NCI-H345 treated with DMSO at 0.1 percent for 48 hours (cell line): ENCODE measurements at regions not wholly inside any gene's neighbourhood (a gene's known extent, or its start where the extent isn't known, plus 50 kb on each side); places are given as distances from the start of the nearest gene placed in this dataset.

Experiments used
- DNase-seq: peaks from one replicate; lab custom pipeline; 2025; ENCODE audit not compliant: unreplicated experiment; lab: John Stamatoyannopoulos, UW

GRCh38 chr3:72153477-72154314, 368.7 kb upstream of the PROK2 start:
- no peak for DNase-seq

DNA sequence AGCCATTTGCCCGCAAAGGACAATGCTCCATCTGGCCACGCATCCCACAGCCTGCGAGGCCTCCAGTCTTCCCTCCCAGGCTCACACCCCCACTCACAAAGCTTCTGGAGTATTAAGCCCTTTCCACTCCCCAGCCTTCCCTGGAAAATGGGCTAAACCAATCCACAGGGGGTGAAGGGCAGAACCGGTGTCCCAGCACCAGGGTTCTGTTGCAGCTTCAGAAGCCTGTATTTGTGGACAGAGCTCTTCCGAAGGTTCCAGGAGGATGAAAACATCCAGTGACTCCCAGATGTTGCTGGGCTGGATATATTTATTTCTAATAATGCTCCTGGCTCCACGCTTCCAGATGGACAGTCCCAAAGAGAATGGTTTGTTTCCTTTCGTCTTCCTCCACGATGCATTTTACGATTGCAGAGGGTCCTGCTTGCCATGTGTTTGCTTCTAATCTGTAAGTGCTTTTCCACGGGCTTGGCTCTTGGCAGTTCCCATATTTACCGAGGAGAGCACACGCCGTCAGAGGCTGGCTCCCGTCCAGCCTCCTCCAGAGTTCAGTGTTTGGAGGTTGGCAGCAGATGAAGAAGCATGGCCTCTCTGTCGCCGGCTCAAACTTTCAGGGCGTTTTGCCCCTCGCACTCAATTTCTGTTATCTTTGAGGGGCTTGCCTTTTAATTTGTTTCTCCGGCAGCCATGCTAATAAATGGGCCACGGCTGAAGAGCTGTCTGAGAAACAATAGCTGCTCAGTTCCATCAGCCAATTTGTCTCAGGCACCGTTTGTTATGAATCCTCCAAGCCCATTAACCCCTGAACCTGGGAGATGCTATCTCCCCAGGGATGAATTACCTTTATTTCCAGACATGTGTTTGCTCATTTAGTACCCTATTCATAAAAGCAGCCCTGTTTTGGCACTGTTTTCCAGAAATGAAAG, 367.9 kb upstream of the PROK2 start:
- DNase-seq, result peak; percentile 89

- DNase-seq, result no peak
These were observed 366.7 kb upstream of the PROK2 start for GRCh38 chr3:72151465-72152238.

- no peak for DNase-seq
These were observed 365.9 kb upstream of the PROK2 start for GRCh38 chr3:72150634-72151412.

DNA sequence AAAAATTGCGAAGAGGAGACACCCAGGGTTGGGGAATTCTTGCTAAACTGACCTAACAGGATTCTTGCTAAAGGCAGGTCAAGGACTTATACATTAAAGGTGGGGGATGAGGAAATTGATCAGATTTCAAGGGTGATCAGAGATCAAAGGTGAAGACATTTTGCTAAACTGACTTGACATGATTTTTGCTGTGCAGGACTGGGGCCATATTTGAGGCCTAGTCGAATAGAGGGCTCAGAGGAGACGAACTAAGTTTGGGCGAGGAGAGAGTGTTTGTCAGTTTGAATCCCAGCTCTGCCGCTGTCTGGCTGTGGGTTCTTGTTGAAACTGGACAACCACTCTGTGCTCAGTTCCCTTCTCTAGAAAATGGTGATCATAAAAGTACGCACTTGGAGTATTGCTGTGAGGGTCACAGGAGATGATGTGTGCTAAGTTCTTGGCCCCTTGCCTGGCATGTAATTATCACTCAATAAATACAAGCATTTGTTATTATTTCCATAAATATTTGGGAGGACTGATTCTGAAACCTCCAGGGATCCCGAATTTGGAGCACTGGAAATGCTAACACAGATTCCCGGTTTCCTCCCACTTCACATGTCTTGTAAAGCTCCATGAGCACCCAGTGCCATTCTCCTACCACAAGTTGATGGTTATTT, 364.8 kb upstream of the PROK2 start:
- DNase-seq, result no peak

- DNase-seq, result no peak
These were observed 362.7 kb upstream of the PROK2 start for GRCh38 chr3:72147600-72147999.

DNA sequence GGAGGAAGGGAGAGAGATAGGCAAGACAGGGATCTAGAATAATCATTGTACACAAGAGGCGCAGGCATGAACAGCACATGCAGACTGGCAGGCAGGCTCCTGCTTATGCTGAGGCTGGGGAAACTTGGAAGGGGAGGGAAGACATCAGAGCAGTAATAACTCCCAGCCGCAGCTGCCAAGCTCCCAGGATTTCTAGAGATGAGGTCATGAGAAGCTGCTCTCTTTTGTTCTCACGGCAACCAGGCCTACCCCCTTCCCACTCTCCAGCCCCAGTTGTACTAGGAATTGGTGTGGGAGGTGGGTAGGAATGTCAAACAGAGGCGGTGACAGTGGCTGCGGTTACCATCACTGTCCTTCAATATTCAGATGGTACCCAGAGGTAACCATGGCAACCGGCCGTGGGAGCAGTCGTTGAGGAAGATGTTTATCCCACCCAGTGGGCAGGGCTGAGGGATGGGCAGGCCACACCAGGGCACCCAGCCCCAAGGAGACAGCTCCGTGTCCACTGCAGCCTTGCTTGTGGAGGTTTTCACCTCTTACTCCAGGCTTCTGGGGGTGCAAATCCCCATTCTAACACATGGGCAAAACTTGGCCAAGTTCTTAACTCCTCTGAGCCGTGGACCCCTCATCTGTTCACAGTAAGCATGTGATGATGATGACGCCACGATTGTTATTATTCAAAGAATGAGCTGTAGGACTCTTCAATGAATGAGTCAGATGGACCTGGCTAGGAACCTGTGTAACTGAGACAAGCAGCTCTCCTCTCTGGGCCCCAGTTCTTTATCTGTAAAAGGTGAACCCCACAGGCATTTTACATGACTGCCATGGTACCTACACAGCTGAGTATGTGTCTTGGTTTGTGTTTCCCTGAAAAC, 360.8 kb upstream of the PROK2 start:
- DNase-seq, result no peak

- DNase-seq, result no peak
These were observed 360.0 kb upstream of the PROK2 start for GRCh38 chr3:72144773-72145505.

DNA sequence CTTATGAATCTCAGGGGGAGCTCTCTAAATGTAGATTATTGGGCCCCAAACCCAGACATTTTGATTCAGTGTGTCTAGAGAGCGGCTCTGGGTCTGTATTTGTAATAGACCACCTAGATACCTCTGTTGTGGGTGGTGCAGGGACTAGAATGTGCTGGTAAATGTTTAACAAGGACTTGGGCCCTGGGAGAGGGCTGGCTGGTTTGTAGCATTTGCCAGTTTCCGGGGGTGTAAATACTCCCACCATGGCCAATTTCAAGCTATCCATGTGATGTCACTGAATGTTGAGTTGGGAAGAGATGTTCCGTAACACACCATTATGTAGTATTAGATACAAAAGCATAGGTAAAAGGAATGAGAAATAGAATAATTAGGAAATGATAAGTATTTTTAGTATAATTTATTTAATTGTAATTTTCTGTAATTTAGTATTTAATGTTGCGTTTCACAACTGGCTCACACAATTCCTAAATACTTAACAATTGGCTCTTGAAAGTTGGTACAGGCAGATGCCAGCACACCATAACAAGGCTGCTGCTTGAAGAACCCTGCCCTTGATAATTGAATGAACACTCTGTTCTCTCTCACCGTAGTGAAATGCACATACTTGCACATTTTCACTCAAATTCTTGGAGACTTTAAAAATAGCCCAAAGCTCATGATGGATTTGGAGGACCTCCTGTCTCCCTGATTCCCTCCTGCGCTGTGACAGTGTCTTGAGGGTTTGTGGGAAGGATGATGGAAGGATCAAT, 359.2 kb upstream of the PROK2 start:
- no peak for DNase-seq

- DNase-seq, result no peak
These were observed 358.4 kb upstream of the PROK2 start for GRCh38 chr3:72143322-72143721.

- no peak for DNase-seq
These were observed 357.1 kb upstream of the PROK2 start for GRCh38 chr3:72142028-72142427.

DNA sequence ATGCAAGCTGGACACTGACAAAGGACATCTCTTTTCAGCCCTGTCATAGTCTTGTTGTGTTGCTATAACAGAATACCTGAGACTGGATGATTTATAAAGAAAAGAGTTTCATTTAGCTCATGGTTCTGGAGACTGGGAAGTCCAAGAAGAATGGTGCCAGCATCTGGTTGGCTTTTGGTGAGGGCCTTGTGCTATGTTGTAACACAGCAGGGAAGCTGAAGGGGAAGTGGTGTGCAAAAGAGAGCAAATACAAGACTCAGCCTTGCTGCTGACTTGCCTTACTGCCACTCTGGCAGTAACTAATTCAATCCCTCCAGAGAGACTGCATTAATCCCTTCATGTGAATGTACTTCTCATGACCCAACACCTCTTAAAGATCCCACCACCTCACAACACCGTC, 356.3 kb upstream of the PROK2 start:
- DNase-seq, result no peak

DNA sequence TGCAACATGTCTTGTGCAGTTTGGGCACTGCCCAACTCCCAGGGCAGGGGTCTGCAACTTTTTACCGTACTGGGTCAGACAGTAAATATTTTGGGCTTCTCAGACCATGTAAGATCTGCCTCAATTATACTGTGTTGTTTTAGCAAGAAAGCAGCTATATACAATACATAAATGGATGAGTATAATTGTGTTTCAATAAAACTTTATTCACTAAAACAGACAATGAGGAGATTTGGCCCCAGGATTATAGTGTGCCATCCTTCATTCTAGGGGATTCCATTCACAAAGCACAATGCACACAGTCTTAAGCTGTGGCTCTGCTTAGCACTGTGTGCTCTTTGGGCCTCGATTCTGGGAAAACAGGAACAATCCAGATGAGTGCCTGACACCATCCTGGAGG, 354.4 kb upstream of the PROK2 start:
- no peak for DNase-seq

DNA sequence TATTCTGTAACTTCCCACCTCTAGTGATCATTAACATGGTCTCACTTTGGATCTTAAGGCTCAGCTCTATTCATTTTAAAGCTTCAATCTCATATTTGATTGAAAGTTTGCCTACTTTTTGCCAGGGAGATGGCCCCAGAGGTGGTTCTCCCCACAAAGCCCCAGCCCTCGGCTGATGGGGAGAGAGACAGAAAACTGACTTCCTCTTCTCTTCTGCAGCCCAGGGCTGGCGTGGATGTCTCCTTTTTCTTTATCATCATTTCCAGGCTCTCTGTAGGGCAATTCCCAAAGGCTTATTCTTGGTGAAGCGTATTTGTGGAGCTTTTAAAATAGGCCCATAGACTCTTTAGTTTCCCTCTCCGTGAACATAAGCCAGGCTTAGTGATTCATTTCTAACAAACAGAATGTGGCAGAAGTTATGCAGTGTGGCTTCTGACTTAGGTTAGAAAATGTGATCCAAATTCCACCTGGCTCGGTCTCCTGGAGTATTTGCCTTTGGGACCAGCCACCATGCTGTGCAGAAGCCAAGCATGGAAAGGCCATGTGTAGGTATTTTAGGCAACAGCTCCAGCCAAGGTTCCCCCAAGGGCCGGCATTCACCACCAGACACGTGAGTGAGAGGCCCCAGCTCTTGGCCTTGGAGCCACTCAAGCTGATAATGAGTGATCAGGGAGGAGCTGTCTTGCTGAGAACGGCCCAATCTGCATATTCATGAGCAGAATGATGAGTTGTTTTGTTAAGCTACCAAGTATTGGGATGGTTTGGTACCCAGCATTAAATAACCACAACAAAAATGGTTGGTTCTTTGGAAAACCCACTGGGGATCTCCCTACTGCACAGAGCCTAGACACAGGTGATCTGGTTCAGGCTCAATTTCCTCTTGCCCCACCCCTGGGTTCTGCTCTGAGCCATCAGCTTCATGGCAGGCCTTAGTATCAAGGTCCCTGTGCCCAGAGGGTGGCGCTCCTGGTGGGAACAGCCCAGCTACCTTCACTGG, 353.2 kb upstream of the PROK2 start:
- DNase-seq, result no peak

DNA sequence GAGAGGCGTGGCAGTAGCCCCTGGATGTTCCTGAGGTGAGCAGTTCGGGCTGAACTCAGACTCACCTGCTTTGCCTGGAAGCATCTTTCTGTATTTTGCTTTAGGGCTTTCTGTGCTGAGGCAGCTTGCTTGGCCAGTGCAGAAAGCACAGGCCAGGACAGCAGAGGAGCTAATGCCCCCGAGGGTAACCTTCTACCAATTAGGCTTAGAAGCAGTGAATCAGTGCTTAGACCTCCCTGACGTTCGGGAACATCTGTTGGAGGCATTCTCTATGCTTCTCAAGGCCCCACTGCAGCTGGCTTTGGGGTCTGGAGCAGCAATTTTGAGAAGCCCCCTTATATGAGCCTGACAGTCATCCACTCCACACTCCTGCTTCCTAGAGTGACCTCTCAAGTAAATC, 350.7 kb upstream of the PROK2 start:
- no peak for DNase-seq

GRCh38 chr3:72134989-72135451, 350.1 kb upstream of the PROK2 start:
- no peak for DNase-seq
